K562 (cell line): ENCODE measurements at regions not wholly inside any gene's neighbourhood (a gene's known extent, or its start where the extent isn't known, plus 50 kb on each side); places are given as distances from the start of the nearest gene placed in this dataset.

ENCODE experiments used
- ATAC-seq: fragments of 200-7000 bp; cut with Tn5 transposase; 3 replicates; pipeline ENCODE4 v1.9.1; 2020; ENCODE audit warnings: moderate library complexity
- BruUV-seq: library from RNA; stranded (reverse); fragments of 400-500 nt; replicated peaks from 2 replicates; lab custom pipeline; 2021; lab: Mats Ljungman, UMichigan
- CTCF ChIA-PET: fragments of 300-600 bp; formaldehyde crosslinking; extraction: SDS; loops from one replicate; lab custom pipeline; 2021; ENCODE audit warnings: low intra/inter-chr PET ratio; lab: Yijun Ruan, JAX
- POLR2A ChIA-PET: fragments of 300-600, 350-650 bp; sonication (Branson Sonifier 250); formaldehyde crosslinking; extraction: SDS; loops from one replicate; lab custom pipeline; 2021; ENCODE audit warnings: antibody characterized with exemption, inconsistent platforms; lab: Yijun Ruan, JAX
- DNase-seq, 4 experiments: peaks; one replicate each; pipeline versions ENCODE4 v3.0.0 to v3.0.0-alpha.2; 2011 to 2018; ENCODE audit warnings: low spot score in 3 of 4, mixed read lengths in 3 of 4; ENCODE audit errors: extremely low read depth in 1 of 4
- FAIRE-seq: peaks from 2 replicates; lab custom pipeline; 2011; peaks lifted over from hg19 to GRCh38; lab: Jason Lieb, UNC
- H2AFZ ChIP-seq: 2 replicates; pipeline ENCODE4 v1.6.0; 2011; ENCODE audit warnings: low read depth, low read length, control low read depth, inconsistent platforms
- H3K27ac ChIP-seq: fragments of 200-600 bp; 3 replicates; pipeline ENCODE4 v1.8.0; 2011; ENCODE audit warnings: low read depth, mild to moderate bottlenecking, control low read depth, inconsistent platforms, low read length, moderate library complexity, mixed read lengths; ENCODE audit errors: extremely low read depth
- H3K27me3 ChIP-seq, 2 experiments: fragments of 300-600 bp in 1 of 2; 2 replicates in 1 of 2; 3 replicates in 1 of 2; pipeline versions ENCODE4 v1.6.0 to v1.8.0; 2011; ENCODE audit warnings: inconsistent platforms in 2 of 2, low read length in 2 of 2, mild to moderate bottlenecking in 1 of 2, mixed read lengths in 1 of 2, moderate library complexity in 1 of 2; ENCODE audit not compliant: control insufficient read depth in 2 of 2, insufficient read depth in 2 of 2
- H3K36me3 ChIP-seq: fragments of 300-600 bp; 3 replicates; pipeline ENCODE4 v1.8.0; 2011; ENCODE audit warnings: mild to moderate bottlenecking, low read length, inconsistent platforms; ENCODE audit not compliant: control insufficient read depth, insufficient read depth
- H3K4me1 ChIP-seq, 2 experiments: fragments of 200-600 bp in 1 of 2; replicated peaks in 1 of 2; 2 replicates in 1 of 2; 3 replicates in 1 of 2; pipeline versions ENCODE4 v1.5.1 to v1.8.0; 2011; ENCODE audit warnings: inconsistent platforms in 2 of 2, low read length in 2 of 2, mild to moderate bottlenecking in 1 of 2, mixed read lengths in 1 of 2, moderate library complexity in 1 of 2; ENCODE audit not compliant: control insufficient read depth in 2 of 2, insufficient read depth in 2 of 2
- H3K4me2 ChIP-seq: 2 replicates; pipeline ENCODE4 v1.6.1; 2011; ENCODE audit warnings: low read length, control low read depth, inconsistent platforms, mixed read lengths; ENCODE audit not compliant: insufficient read depth
- H3K4me3 ChIP-seq: fragments of 200-600 bp; sonication (generic), shearing (Covaris generic); 2 replicates; pipeline ENCODE4 v1.5.1; 2016; ENCODE audit warnings: control low read depth, inconsistent platforms
- H3K79me2 ChIP-seq: fragments of 200-600 bp; 3 replicates; pipeline ENCODE4 v1.8.0; 2011; ENCODE audit warnings: low read length, inconsistent platforms; ENCODE audit not compliant: control insufficient read depth, insufficient read depth
- H3K9ac ChIP-seq, 2 experiments: 2 replicates each; pipeline versions ENCODE4 v1.6.0 to v1.6.1; 2011; ENCODE audit warnings: low read depth in 2 of 2, low read length in 2 of 2, control low read depth in 1 of 2, inconsistent platforms in 1 of 2, mild to moderate bottlenecking in 1 of 2, mixed read lengths in 1 of 2; ENCODE audit not compliant: insufficient read depth in 1 of 2
- H3K9me1 ChIP-seq: one replicate; pipeline ENCODE4 v1.6.0; 2011; ENCODE audit warnings: inconsistent platforms, mild to moderate bottlenecking, low read length, moderate library complexity; ENCODE audit not compliant: control insufficient read depth, insufficient read depth
- H3K9me3 ChIP-seq: replicated peaks from 2 replicates; pipeline ENCODE4 v1.5.1; 2011; ENCODE audit warnings: low read depth, low read length, inconsistent platforms; ENCODE audit not compliant: control insufficient read depth, insufficient read depth
- H4K20me1 ChIP-seq: replicated peaks from 2 replicates; pipeline ENCODE4 v1.6.1; 2011; ENCODE audit warnings: low read length, inconsistent platforms, mixed read lengths; ENCODE audit not compliant: control insufficient read depth, insufficient read depth
- E2F4 ChIP-seq: sonication (generic); formaldehyde crosslinking; IDR thresholded peaks from 2 replicates; pipeline ENCODE4 v1.8.0; 2022; ENCODE audit warnings: mild to moderate bottlenecking, low read depth, missing genetic modification reagents
- ELK1 ChIP-seq: sonication (generic); formaldehyde crosslinking; IDR thresholded peaks from 2 replicates; pipeline ENCODE4 v1.8.1; 2022; ENCODE audit warnings: missing genetic modification reagents
- ERF ChIP-seq: fragments of 450-650 bp; formaldehyde crosslinking; IDR thresholded peaks from 2 replicates; pipeline ENCODE4 v1.4.0; 2020; ENCODE audit warnings: mild to moderate bottlenecking, mixed read lengths
- KDM5B ChIP-seq: fragments of 200-600 bp; sonication (generic); IDR thresholded peaks from 2 replicates; pipeline ENCODE4 v1.6.1; 2012; ENCODE audit warnings: low read depth, mild to moderate bottlenecking, moderate library complexity, low read length, control low read depth, inconsistent platforms; ENCODE audit not compliant: insufficient replicate concordance
- NBN ChIP-seq: fragments of 450-650 bp; IDR thresholded peaks from 2 replicates; pipeline ENCODE4 v1.6.1; 2016; ENCODE audit warnings: low read depth, mild to moderate bottlenecking
- PHF21A ChIP-seq: fragments of 450-650 bp; IDR thresholded peaks from 2 replicates; pipeline ENCODE4 v1.6.1; 2017; ENCODE audit warnings: low read depth, borderline replicate concordance
- POLR3A ChIP-seq: IDR thresholded peaks from 2 replicates; pipeline ENCODE4 v1.6.1; 2011; ENCODE audit warnings: borderline replicate concordance, mild to moderate bottlenecking, moderate library complexity; ENCODE audit not compliant: insufficient read length, insufficient read depth; ENCODE audit errors: extremely low read depth
- RBM14 ChIP-seq: fragments of 200-400 bp; formaldehyde crosslinking; IDR thresholded peaks from 2 replicates; pipeline ENCODE4 v1.6.1; 2018; ENCODE audit warnings: low read depth, mild to moderate bottlenecking, low read length, moderate library complexity, borderline replicate concordance; ENCODE audit not compliant: insufficient read depth
- RBM15 ChIP-seq: fragments of 200-400 bp; formaldehyde crosslinking; IDR thresholded peaks from 2 replicates; pipeline ENCODE4 v1.6.1; 2018; ENCODE audit warnings: mild to moderate bottlenecking, low read length, moderate library complexity; ENCODE audit not compliant: insufficient read depth
- SRSF9 ChIP-seq: fragments of 200-400 bp; formaldehyde crosslinking; IDR thresholded peaks from 2 replicates; pipeline ENCODE4 v1.6.1; 2017; ENCODE audit warnings: low read depth, low read length, borderline replicate concordance
- TRIM25 ChIP-seq: fragments of 450-650 bp; IDR thresholded peaks from 2 replicates; pipeline ENCODE4 v1.7.0; 2016; ENCODE audit warnings: borderline replicate concordance
- ZBTB49 ChIP-seq: sonication (generic); formaldehyde crosslinking; IDR thresholded peaks from 2 replicates; pipeline ENCODE4 v1.8.0; 2022; ENCODE audit warnings: missing genetic modification reagents, mild to moderate bottlenecking, borderline replicate concordance
- ZNF311 ChIP-seq: fragments of 250-450 bp; sonication (Bioruptor Pico); IDR thresholded peaks from 2 replicates; pipeline ENCODE4 v1.4.0; 2020; ENCODE audit warnings: mild to moderate bottlenecking, moderate library complexity
- ZNF384 ChIP-seq: IDR thresholded peaks from 2 replicates; pipeline ENCODE4 v1.6.1; 2012; ENCODE audit warnings: low read depth, low read length, improper control_type of control experiment
- ZNF586 ChIP-seq: fragments of 450-650 bp; formaldehyde crosslinking; conservative IDR thresholded peaks from 2 replicates; pipeline ENCODE4 v1.4.0; 2020; ENCODE audit warnings: mild to moderate bottlenecking, moderate library complexity
- in situ Hi-C: fragments of 300-500 bp; cut with MboI; formaldehyde crosslinking; loops from 4 replicates; pipeline ENCODE4 v1.15.0; 2018; ENCODE audit warnings: inconsistent platforms, mixed read lengths
- intact Hi-C: fragments of 100-400 bp; cut with micrococcal nuclease; formaldehyde crosslinking; loops from 2 replicates; pipeline ENCODE4 v1.14.2; 2022

- TF ChIP-seq TRIM25 (no peak), ZNF311 (CRISPR knock-in tag) (no peak), SRSF9 (no peak), RBM15 (no peak), PHF21A (no peak), RBM14 (no peak), ZNF586 (CRISPR knock-in tag) (no peak), ZBTB49 (CRISPR knock-in tag) (no peak), NBN (no peak), ZNF384 (no peak), E2F4 (CRISPR knock-in tag) (no peak), ELK1 (no peak), POLR3A (no peak), ERF (CRISPR knock-in tag) (no peak), KDM5B (no peak)
- Histone ChIP-seq H3K9ac (no peak overlapping the region), H4K20me1 (no peaks in the 10 kb centered on the region), H3K27ac (no peak overlapping the region), H3K79me2 (no peaks in the 10 kb centered on the region), H3K4me3 (no peak overlapping the region), H3K27me3 (no peaks in the 10 kb centered on the region), H3K9me1 (no peaks in the 10 kb centered on the region), H3K4me1 (no peaks in the 10 kb centered on the region), H3K36me3 (no peaks in the 10 kb centered on the region), H3K4me2 (no peak overlapping the region), H2AFZ (no peak overlapping the region), H3K9me3 (no peaks in the 10 kb centered on the region)
- ChIA-PET POLR2A (no interaction called here), CTCF (no interaction called here)
- intact Hi-C loops, result no loop called here
- ATAC-seq (no peak), DNase-seq (no peak), FAIRE-seq (no peak)
- no TSS peak for BruUV-seq
- in situ Hi-C loops, result no loop called here
Observed at GRCh38 chr6:50102676-50103075, 52.9 kb upstream of the DEFB112 start.
